ENCODE measurements at regions not wholly inside any gene's neighbourhood (a gene's known extent, or its start where the extent isn't known, plus 50 kb on each side); places are given as distances from the start of the nearest gene placed in this dataset.

DNA sequence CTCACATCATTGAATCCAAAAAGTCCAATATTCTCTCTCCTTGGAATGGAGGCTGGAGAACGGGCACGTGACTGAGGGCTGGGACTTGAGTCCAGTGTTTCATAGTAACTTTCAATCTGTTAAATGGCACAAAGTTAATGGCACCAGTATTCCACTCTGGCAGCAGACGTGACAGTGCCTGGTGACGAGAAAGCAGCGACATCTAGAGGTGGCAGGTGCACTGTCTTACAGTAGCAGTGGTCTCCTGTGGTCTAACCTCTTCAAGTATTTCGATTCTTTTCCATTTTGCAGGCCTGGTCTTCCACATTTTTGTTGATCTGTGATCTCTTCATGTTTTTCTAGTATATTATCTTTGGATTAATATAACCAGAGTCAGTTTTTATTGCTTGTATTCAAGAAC lies 107.1 kb downstream of the OXSM start:
- H2BK120ac ChIP-seq (replicated peaks; ENCODE audit: low read depth, low read length), result no peak overlapping the region
- H3K27me3 ChIP-seq (replicated peaks in 1 of 4; ENCODE audit: control insufficient read depth in 3 of 4, extremely low read depth in 1 of 4, insufficient read depth in 3 of 4, low read length in 3 of 4), result no peaks in the 10 kb centered on the region
- no peak overlapping the region for H2BK15ac ChIP-seq (ENCODE audit: low read length)
- no peaks in the 10 kb centered on the region for H3K79me1 ChIP-seq (ENCODE audit: low read depth, low read length)
- H4K91ac ChIP-seq (replicated peaks; ENCODE audit: insufficient read length, low read length), result no peak overlapping the region
- WGBS, 2 experiments (ENCODE audit: extremely low coverage in 1 of 2, insufficient coverage in 1 of 2, insufficient read length in 1 of 2, insufficient replicate concordance in 2 of 2, low coverage in 1 of 2, low lambda C conversion rate in 2 of 2, missing lambda C conversion rate in 1 of 2), result 47% methylated on average over 6 of the region's 6 CpGs; no CpG with 5 or more reads in 1 of the 2 experiments
- H2AK5ac ChIP-seq (ENCODE audit: low read depth, low read length), result no peak overlapping the region
- H3K9ac ChIP-seq (replicated peaks in 1 of 4; ENCODE audit: extremely low read depth in 1 of 4, low read depth in 3 of 4, low read length in 3 of 4), result no peak overlapping the region
- no peak overlapping the region for H3K4me2 ChIP-seq (ENCODE audit: insufficient read depth in 1 of 2, low read depth in 2 of 2, low read length in 2 of 2)
- H3K27ac ChIP-seq (ENCODE audit: low read depth, low read length), result no peak overlapping the region
- H3K4me1 ChIP-seq (replicated peaks in 1 of 4; ENCODE audit: control insufficient read depth in 3 of 4, insufficient read depth in 4 of 4, low read length in 3 of 4), result peaks cover 0 to 3% (median 0%) of the 10 kb centered on the region in 4 experiments; a peak in 1 of 7 replicates
- no peaks in the 10 kb centered on the region for H4K20me1 ChIP-seq (replicated peaks in 1 of 2; ENCODE audit: control insufficient read depth in 1 of 2, insufficient read depth in 2 of 2, low read length in 2 of 2)
- H3K23ac ChIP-seq (ENCODE audit: insufficient read length), result no peak overlapping the region
- H3K36me3 ChIP-seq (ENCODE audit: control insufficient read depth in 2 of 4, insufficient read depth in 4 of 4, low read length in 3 of 4), result no peaks in the 10 kb centered on the region
- no peak overlapping the region for H2BK12ac ChIP-seq (ENCODE audit: low read depth, low read length)
- H4K5ac ChIP-seq (ENCODE audit: insufficient read length, low read depth, low read length), result no peak overlapping the region
- no peak overlapping the region for H2BK20ac ChIP-seq (ENCODE audit: low read length)
- H2BK5ac ChIP-seq (ENCODE audit: low read depth, low read length), result no peak overlapping the region
- peak; percentile 76 for FAIRE-seq
- no peaks in the 10 kb centered on the region for H3K9me3 ChIP-seq (ENCODE audit: insufficient read depth in 2 of 2, low read depth in 1 of 2, low read length in 1 of 2)
- no peak overlapping the region for H2AFZ ChIP-seq (ENCODE audit: low read length)
- H3K56ac ChIP-seq (replicated peaks; ENCODE audit: insufficient read length, low read depth, low read length), result no peak overlapping the region
- H4K8ac ChIP-seq (ENCODE audit: extremely low read depth, insufficient read depth, low read length), result no peak overlapping the region
- DNase-seq (ENCODE audit: low read depth in 1 of 2, low spot score in 2 of 2), result peak in 1 of 2 experiments; percentile 61
- no peak overlapping the region for H3K4ac ChIP-seq (replicated peaks; ENCODE audit: insufficient read length, low read depth, low read length)
- H3K23me2 ChIP-seq (ENCODE audit: low read depth, low read length), result no peaks in the 10 kb centered on the region; the same call in 1 of the 2 replicates
- CTCF ChIA-PET (ENCODE audit: partially characterized antibody), result interaction anchor here (1.8 to 4.1 kb wide), 3 partner anchors 16 to 248 kb away, joined by 4 to 16 read pairs (median 10); no protein-coding TSS in a partner anchor
- no peak overlapping the region for H3K14ac ChIP-seq (ENCODE audit: insufficient read length)
- no peaks in the 10 kb centered on the region for H3K79me2 ChIP-seq (ENCODE audit: control insufficient read depth in 1 of 2, insufficient read depth in 2 of 2, low read length in 2 of 2)
- POLR2A ChIA-PET (ENCODE audit: partially characterized antibody), result no interaction called here
- no peak overlapping the region for H3K4me3 ChIP-seq (ENCODE audit: extremely low read depth in 1 of 4, insufficient read depth in 2 of 4, low read depth in 3 of 4, low read length in 4 of 4)
- no peak overlapping the region for H3K18ac ChIP-seq (ENCODE audit: extremely low read depth, low read length)
- no peak for TF ChIP-seq RNF2 (IDR thresholded peaks at IDR 0.05; ENCODE audit: borderline replicate concordance, low read depth, low read length, missing control alignments, poor library complexity, severe bottlenecking)
- peak; percentile 44; the same call in 1 of the 2 replicates for TF ChIP-seq CREB1 (IDR thresholded peaks at IDR 0.05)
- TF ChIP-seq JUN (IDR thresholded peaks at IDR 0.05; ENCODE audit: low read depth, low read length), result no peak
- TF ChIP-seq CTBP2 (IDR thresholded peaks at IDR 0.05; ENCODE audit: borderline replicate concordance, insufficient read depth, insufficient read length, low read length), result no peak
- no peak for TF ChIP-seq EZH2 (IDR thresholded peaks at IDR 0.05; ENCODE audit: low read depth, low read length, severe bottlenecking)
- TF ChIP-seq HDAC6 (IDR thresholded peaks at IDR 0.05; ENCODE audit: low read depth, low read length), result no peak
- TF ChIP-seq BACH1 (IDR thresholded peaks at IDR 0.05; ENCODE audit: low read length), result no peak
- TF ChIP-seq, protein P1, sequence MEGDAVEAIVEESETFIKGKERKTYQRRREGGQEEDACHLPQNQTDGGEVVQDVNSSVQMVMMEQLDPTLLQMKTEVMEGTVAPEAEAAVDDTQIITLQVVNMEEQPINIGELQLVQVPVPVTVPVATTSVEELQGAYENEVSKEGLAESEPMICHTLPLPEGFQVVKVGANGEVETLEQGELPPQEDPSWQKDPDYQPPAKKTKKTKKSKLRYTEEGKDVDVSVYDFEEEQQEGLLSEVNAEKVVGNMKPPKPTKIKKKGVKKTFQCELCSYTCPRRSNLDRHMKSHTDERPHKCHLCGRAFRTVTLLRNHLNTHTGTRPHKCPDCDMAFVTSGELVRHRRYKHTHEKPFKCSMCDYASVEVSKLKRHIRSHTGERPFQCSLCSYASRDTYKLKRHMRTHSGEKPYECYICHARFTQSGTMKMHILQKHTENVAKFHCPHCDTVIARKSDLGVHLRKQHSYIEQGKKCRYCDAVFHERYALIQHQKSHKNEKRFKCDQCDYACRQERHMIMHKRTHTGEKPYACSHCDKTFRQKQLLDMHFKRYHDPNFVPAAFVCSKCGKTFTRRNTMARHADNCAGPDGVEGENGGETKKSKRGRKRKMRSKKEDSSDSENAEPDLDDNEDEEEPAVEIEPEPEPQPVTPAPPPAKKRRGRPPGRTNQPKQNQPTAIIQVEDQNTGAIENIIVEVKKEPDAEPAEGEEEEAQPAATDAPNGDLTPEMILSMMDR (IDR thresholded peaks at IDR 0.05; ENCODE audit: control extremely low read depth in 1 of 3, insufficient read depth in 1 of 3, low read depth in 1 of 3, low read length in 3 of 3), result peak; percentile 78 to 92 (median 92)
- TF ChIP-seq RAD21 (IDR thresholded peaks at IDR 0.05 in 1 of 2, conservative IDR thresholded peaks at IDR 0.05 in 1 of 2; ENCODE audit: low read depth in 2 of 2, low read length in 2 of 2), result peak; percentile 78 to 84
- peak; percentile 46; the same call in 1 of the 2 replicates for TF ChIP-seq YY1 (IDR thresholded peaks at IDR 0.05; ENCODE audit: low read depth, low read length)
